Lung microvascular endothelial cell (primary cell): ENCODE measurements at regions not wholly inside any gene's neighbourhood (a gene's known extent, or its start where the extent isn't known, plus 50 kb on each side); places are given as distances from the start of the nearest gene placed in this dataset.

ENCODE experiments used
- DNase-seq, 2 donors: peaks; one replicate each; pipeline versions ENCODE4 v3.0.0 to v3.0.0-alpha.2; 2010; ENCODE audit warnings: low read depth in 2 of 2

- no peak for DNase-seq
These were observed 73.1 kb upstream of the PIAS1 start for GRCh38 chr15:67980773-67981685.

- DNase-seq, result no peak
These were observed 72.3 kb upstream of the PIAS1 start for GRCh38 chr15:67981848-67982247.

GRCh38 chr15:67991706-67992105 lies 62.4 kb upstream of the PIAS1 start:
- DNase-seq, result no peak

DNA sequence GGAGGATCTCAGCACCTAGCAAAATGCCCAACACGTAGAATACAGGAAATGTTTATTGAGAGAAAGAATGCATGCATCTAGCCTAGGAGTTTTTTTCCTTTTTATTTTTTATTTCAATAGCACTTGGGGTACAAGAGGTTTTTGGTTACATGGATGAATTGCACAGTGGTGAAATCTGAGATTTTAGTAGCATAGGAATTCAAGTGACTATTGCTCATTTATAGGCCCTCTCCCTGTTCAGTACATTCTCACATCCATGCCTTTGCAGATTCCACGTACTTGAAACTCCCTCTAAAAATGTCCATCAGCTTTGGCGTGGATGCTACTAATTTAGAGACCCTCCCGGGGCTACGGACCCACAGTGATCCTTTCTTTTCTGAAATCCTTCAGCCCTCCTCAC lies 61.7 kb upstream of the PIAS1 start:
- DNase-seq, result no peak

- no peak for DNase-seq
These were observed 61.3 kb upstream of the PIAS1 start for GRCh38 chr15:67992834-67993233.

GRCh38 chr15:67997996-67998395 lies 56.1 kb upstream of the PIAS1 start:
- DNase-seq, result no peak

- no peak for DNase-seq
These were observed 55.4 kb upstream of the PIAS1 start for GRCh38 chr15:67998599-67999133.

- DNase-seq, result no peak
These were observed 54.6 kb upstream of the PIAS1 start for GRCh38 chr15:67999320-68000100.

- no peak for DNase-seq
These were observed 53.4 kb upstream of the PIAS1 start for GRCh38 chr15:68000754-68001153.

- DNase-seq, result no peak
These were observed 52.3 kb upstream of the PIAS1 start for GRCh38 chr15:68001811-68002210.

GRCh38 chr15:68003297-68003696 lies 50.8 kb upstream of the PIAS1 start:
- DNase-seq, result no peak
